NCI-H2029 (cell line): ENCODE measurements at regions not wholly inside any gene's neighbourhood (a gene's known extent, or its start where the extent isn't known, plus 50 kb on each side); places are given as distances from the start of the nearest gene placed in this dataset.
A peak's percentile ranks its signal among the peaks of the same experiment; 100 is the strongest.
"Not testable (repeated sequence)": the region's sequence is repeated elsewhere in the genome, so short reads cannot be mapped to it uniquely, and the experiment has no call there.

ENCODE experiments used
- DNase-seq: peaks from one replicate; lab custom pipeline; 2025; lab: John Stamatoyannopoulos, UW

- no peak for DNase-seq
Observed at GRCh38 chr7:131021902-131022301, 287.9 kb upstream of the KLF14 start.

GRCh38 chr7:131026297-131027000, 292.4 kb upstream of the KLF14 start:
- peak; percentile 4 for DNase-seq

GRCh38 chr7:131027287-131027773, 293.3 kb upstream of the KLF14 start:
- no peak for DNase-seq

GRCh38 chr7:131028295-131028694, 294.3 kb upstream of the KLF14 start:
- no peak for DNase-seq

- no peak for DNase-seq
Observed at GRCh38 chr7:131029002-131029401, 295.0 kb upstream of the KLF14 start.

- DNase-seq: no peak
Observed at GRCh38 chr7:131031099-131031868, 296.4 kb upstream of the MKLN1 start.

- no peak for DNase-seq
Observed at GRCh38 chr7:131032786-131033185, 294.9 kb upstream of the MKLN1 start.

GRCh38 chr7:131034166-131034881, 293.4 kb upstream of the MKLN1 start:
- DNase-seq: peak; percentile 62

- no peak for DNase-seq
Observed at GRCh38 chr7:131035088-131035770, 292.4 kb upstream of the MKLN1 start.

- no peak for DNase-seq
Observed at GRCh38 chr7:131038153-131038552, 289.5 kb upstream of the MKLN1 start.

- no peak for DNase-seq
Observed at GRCh38 chr7:131039355-131039762, 288.3 kb upstream of the MKLN1 start.

GRCh38 chr7:131039836-131040235, 287.8 kb upstream of the MKLN1 start:
- DNase-seq: no peak

GRCh38 chr7:131040467-131040932, 287.2 kb upstream of the MKLN1 start:
- DNase-seq: peak; percentile 66

GRCh38 chr7:131041012-131041695, 286.5 kb upstream of the MKLN1 start:
- DNase-seq: not testable (repeated sequence)

GRCh38 chr7:131042269-131043160, 285.2 kb upstream of the MKLN1 start:
- no peak for DNase-seq

- no peak for DNase-seq
Observed at GRCh38 chr7:131045526-131045925, 282.1 kb upstream of the MKLN1 start.

- DNase-seq: no peak
Observed at GRCh38 chr7:131046246-131046645, 281.4 kb upstream of the MKLN1 start.

GRCh38 chr7:131047651-131048304, 279.9 kb upstream of the MKLN1 start:
- no peak for DNase-seq

- DNase-seq: no peak
Observed at GRCh38 chr7:131051304-131051703, 276.4 kb upstream of the MKLN1 start.
